WTC11 (cell line): ENCODE measurements at regions not wholly inside any gene's neighbourhood (a gene's known extent, or its start where the extent isn't known, plus 50 kb on each side); places are given as distances from the start of the nearest gene placed in this dataset.

Experiments used
- CTCF ChIP-seq: fragments of 200-600 bp; IDR thresholded peaks from 2 replicates; pipeline ENCODE4 v1.8.0; 2022; ENCODE audit warnings: antibody characterized with exemption
- USF1 ChIP-seq: sonication (generic); formaldehyde crosslinking; IDR thresholded peaks from 2 replicates; pipeline ENCODE4 v1.8.0; 2022; ENCODE audit warnings: mild to moderate bottlenecking, missing genetic modification reagents

- TF ChIP-seq CTCF (no peak), USF1 (CRISPR knock-in tag) (no peak)
Observed at GRCh38 chrX:131709553-131709952, 165.7 kb downstream of the OR13H1 start.
